GM19035 (cell line): ENCODE measurements at regions not wholly inside any gene's neighbourhood (a gene's known extent, or its start where the extent isn't known, plus 50 kb on each side); places are given as distances from the start of the nearest gene placed in this dataset.

Experiments
- ATAC-seq: cut with Tn5 transposase; IDR thresholded peaks from one replicate; pipeline ENCODE4 v1.9.1; 2021; ENCODE audit not compliant: unreplicated experiment

GRCh38 chr12:132426349-132427173 lies 63.4 kb upstream of the FBRSL1 start:
- no peak for ATAC-seq

GRCh38 chr12:132424811-132425210 lies 65.1 kb upstream of the FBRSL1 start:
- no peak for ATAC-seq

GRCh38 chr12:132423820-132424645 lies 65.9 kb upstream of the FBRSL1 start:
- ATAC-seq, result no peak

GRCh38 chr12:132423251-132423819 lies 66.6 kb upstream of the FBRSL1 start:
- no peak for ATAC-seq

- ATAC-seq, result no peak
Observed at GRCh38 chr12:132422381-132423043, 67.4 kb upstream of the FBRSL1 start.

- no peak for ATAC-seq
Observed at GRCh38 chr12:132422040-132422380, 67.9 kb upstream of the FBRSL1 start.

GRCh38 chr12:132419631-132420246 lies 70.2 kb upstream of the FBRSL1 start:
- ATAC-seq, result no peak

- ATAC-seq, result no peak
Observed at GRCh38 chr12:132418393-132418925, 71.5 kb upstream of the FBRSL1 start.

GRCh38 chr12:132417741-132418140 lies 72.2 kb upstream of the FBRSL1 start:
- no peak for ATAC-seq

- ATAC-seq, result no peak
Observed at GRCh38 chr12:132416827-132417226, 73.1 kb upstream of the FBRSL1 start.

- no peak for ATAC-seq
Observed at GRCh38 chr12:132416121-132416673, 73.8 kb upstream of the FBRSL1 start.

GRCh38 chr12:132415327-132416120 lies 74.4 kb upstream of the FBRSL1 start:
- no peak for ATAC-seq

GRCh38 chr12:132414634-132415326 lies 75.2 kb upstream of the FBRSL1 start:
- ATAC-seq, result peak; percentile 82

GRCh38 chr12:132413931-132414588 lies 75.9 kb upstream of the FBRSL1 start:
- no peak for ATAC-seq

GRCh38 chr12:132411457-132411856 lies 78.5 kb upstream of the FBRSL1 start:
- ATAC-seq, result no peak

- ATAC-seq, result no peak
Observed at GRCh38 chr12:132410849-132411248, 79.1 kb upstream of the FBRSL1 start.

GRCh38 chr12:132410296-132410625 lies 79.7 kb upstream of the FBRSL1 start:
- ATAC-seq, result no peak

- ATAC-seq, result no peak
Observed at GRCh38 chr12:132409495-132410295, 80.3 kb upstream of the FBRSL1 start.
